ENCODE measurements at regions not wholly inside any gene's neighbourhood (a gene's known extent, or its start where the extent isn't known, plus 50 kb on each side); places are given as distances from the start of the nearest gene placed in this dataset.
"Not testable (repeated sequence)": the region's sequence is repeated elsewhere in the genome, so short reads cannot be mapped to it uniquely, and the experiment has no call there.

DNA sequence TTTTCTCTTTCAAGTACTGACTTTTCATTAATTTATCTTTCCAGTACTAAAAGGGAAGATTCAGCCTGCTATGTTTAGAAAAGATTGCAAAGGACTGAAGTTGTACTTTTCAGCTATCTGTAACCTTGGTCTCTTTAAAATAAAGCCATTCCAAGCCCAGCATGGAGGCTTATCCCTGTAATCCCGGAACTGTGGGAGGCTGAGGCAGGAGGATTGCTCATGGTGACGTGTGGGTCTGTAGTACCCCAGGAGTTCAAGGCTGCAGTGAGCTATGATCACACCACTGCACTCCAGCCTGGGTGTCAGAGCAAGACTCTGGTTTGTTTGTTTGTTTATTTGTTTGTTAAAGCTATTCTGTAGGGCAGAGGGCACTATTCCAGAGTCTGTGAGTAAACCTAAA lies 50.6 kb upstream of the TMEM170B start:
- in situ Hi-C loops (cut with MboI; ENCODE audit: low sequenced_read_pairs): loop anchor here (25.0 kb wide), 1 partner anchor 1000 kb away; no protein-coding TSS in a partner anchor

DNA sequence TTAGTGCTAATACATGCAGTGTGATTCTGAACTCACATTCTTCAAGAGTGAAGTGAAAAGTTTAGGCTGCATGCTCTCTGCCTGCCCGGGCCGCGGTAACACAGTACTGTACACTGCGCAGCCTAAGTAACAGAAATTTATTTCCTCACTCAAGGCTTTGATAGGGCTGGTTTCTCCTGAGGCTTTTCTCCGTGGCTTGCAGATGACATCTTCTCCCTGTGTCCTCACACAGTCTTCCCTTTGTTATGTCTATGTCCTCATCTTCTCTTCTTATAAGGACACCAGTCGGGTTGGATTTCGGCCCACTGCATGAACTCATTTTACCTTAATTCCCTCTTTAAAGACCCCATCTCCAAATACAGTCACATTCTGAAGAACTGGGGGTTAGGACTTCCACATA lies 51.1 kb upstream of the TMEM170B start:
- in situ Hi-C loops (cut with MboI; ENCODE audit: low sequenced_read_pairs): loop anchor here (25.0 kb wide), 1 partner anchor 999 kb away; no protein-coding TSS in a partner anchor

DNA sequence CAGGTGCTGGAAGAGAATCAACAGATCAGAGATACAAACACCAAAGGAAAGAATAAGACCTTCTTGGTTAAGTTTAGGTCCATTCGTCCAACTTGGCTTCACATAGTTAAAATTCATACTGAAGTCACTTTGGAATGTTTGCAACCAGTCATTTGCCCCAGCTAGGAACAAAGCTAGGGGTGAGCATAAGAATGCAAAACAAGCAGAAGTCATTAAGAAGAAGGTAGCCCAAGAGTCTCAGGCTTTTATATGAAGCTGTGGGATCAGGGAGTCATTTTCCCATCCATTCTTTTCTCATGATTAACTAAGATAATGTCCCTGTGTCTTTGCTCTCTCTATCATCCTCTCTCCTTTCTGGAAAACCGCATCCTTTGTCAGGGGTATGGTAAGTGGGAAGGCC lies 51.5 kb upstream of the TMEM170B start:
- in situ Hi-C loops (cut with MboI; ENCODE audit: low sequenced_read_pairs): loop anchor here (25.0 kb wide), 1 partner anchor 999 kb away; no protein-coding TSS in a partner anchor

DNA sequence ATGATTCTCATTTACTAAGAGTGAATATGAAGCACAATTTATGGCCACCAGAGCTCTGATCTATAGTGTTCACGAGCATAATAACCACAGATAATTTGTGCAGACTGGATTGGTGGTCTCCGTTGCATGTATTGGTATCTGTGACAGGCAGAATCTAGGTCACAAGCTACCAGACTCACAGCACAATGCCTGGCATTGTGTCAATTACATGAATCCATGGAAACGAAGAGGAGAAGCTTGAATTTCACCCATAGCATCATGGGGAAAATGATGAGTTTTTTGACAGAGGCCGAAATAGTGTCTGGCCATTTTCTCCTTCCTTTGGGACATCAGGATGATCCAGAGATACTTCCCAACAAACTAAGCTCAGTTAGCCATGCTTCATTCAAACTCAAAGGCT lies 52.3 kb upstream of the TMEM170B start:
- in situ Hi-C loops (cut with MboI; ENCODE audit: low sequenced_read_pairs): loop anchor here (25.0 kb wide), 1 partner anchor 998 kb away; no protein-coding TSS in a partner anchor

- in situ Hi-C loops (cut with MboI; ENCODE audit: low sequenced_read_pairs): loop anchor here (25.0 kb wide), 1 partner anchor 997 kb away; no protein-coding TSS in a partner anchor
These were observed 53.1 kb upstream of the TMEM170B start for GRCh38 chr6:11484441-11484840.

GRCh38 chr6:11482616-11483015 lies 54.9 kb upstream of the TMEM170B start:
- in situ Hi-C loops (cut with MboI; ENCODE audit: low sequenced_read_pairs): loop anchor here (25.0 kb wide), 1 partner anchor 995 kb away; no protein-coding TSS in a partner anchor

DNA sequence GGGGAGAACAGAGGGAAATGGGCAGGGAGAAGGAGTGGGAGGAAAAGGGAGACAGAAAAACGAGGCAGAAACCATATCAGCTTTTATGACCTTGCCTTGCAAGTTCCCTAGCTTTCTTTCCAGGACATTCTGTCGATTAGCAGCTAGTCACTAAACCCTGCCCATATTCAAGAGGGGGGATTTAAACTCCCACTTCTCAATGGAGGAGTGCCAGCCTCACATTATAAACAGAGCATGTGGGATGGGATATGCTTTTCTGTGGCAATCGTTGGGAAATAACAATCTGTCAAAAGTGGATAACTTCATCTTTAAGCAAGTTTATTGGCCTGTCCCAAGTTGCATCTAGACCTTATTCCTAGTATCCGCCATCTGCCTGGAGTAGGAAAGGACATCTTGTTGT lies 57.0 kb upstream of the TMEM170B start:
- in situ Hi-C loops (cut with MboI; ENCODE audit: low sequenced_read_pairs): loop anchor here (25.0 kb wide), 1 partner anchor 993 kb away; no protein-coding TSS in a partner anchor

DNA sequence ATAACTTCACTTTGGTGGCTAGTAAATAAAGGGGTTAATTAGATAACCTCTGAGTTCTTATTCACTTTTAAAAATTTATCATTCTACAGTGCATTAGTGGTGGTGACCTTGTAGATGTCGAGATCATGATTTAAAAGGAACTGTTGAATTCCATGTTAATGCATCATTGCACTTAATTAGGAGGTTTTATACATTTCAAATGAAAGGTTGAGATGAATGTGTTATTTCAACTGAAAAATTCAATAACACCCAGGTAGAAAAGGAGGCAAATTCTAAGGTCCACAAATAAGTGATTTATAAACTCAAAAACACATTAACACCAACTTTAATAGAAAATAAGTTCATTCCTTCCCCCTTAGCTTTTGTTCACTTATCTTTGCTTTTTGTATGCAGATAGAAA lies 58.3 kb upstream of the TMEM170B start:
- in situ Hi-C loops (cut with MboI; ENCODE audit: low sequenced_read_pairs): loop anchor here (25.0 kb wide), 1 partner anchor 992 kb away; no protein-coding TSS in a partner anchor

DNA sequence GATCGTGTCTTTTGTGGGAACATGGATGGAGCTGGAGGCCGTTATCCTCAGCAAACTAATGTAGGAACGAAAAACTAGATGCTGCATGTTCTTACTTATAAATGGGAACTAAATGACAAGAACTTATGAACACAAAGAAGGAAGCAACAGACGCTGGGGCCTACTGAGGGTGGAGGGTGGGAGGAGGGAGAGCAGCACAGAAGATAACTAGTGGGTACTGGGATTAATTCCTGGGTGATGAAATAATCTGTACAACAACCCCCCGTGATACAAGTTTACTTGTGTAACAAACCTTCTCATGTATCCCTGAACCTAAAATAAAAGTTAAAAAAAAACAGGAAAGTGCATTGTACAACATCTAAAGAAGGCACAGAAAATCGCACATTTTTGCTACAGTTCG lies 59.0 kb upstream of the TMEM170B start:
- in situ Hi-C loops (cut with MboI; ENCODE audit: low sequenced_read_pairs): loop anchor here (25.0 kb wide), 1 partner anchor 991 kb away; no protein-coding TSS in a partner anchor

DNA sequence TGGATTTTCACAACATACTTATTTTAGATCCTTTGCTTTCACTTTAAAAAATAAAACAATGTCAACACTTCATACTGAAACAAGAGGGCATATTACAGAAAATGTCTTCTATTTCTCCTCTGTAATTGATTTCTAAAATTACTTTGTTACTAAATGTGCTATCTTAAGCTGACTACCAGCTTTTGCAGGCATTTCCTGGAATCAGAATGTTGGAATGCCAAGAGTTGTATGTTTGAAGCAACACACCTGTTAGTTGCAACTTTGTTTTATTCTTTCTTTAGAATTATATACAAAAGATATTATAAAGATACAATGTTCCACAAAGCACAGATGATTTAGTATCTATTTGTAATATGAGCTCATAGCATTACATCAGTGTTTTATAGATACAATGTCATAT lies 62.5 kb upstream of the TMEM170B start:
- in situ Hi-C loops (cut with MboI; ENCODE audit: low sequenced_read_pairs): loop anchor here (25.0 kb wide), 1 partner anchor 988 kb away; no protein-coding TSS in a partner anchor

GRCh38 chr6:11473008-11473740 lies 64.4 kb upstream of the TMEM170B start:
- in situ Hi-C loops (cut with MboI; ENCODE audit: low sequenced_read_pairs): no loop called here

- in situ Hi-C loops (cut with MboI; ENCODE audit: low sequenced_read_pairs): no loop called here
These were observed 66.3 kb upstream of the TMEM170B start for GRCh38 chr6:11471261-11471660.

DNA sequence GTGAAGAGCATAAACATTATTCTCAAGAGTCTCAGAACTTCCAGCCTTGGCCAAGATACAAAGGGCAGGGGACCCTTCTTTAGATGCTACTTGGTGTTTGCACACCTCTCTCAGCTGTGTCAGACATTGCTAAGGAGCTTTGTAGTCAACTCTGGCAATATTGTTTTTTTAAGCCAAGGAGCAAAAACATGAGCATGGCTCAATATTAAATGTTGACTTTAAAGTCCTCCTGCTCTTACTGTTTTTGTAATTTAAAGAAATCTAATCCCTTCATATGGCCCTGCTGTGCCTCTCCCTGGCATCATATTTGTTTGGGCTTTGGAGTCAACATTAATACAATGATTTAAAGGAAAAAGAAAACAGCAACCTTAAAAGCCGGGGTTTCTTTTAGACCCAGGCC lies 67.9 kb upstream of the TMEM170B start:
- in situ Hi-C loops (cut with MboI; ENCODE audit: low sequenced_read_pairs): no loop called here

DNA sequence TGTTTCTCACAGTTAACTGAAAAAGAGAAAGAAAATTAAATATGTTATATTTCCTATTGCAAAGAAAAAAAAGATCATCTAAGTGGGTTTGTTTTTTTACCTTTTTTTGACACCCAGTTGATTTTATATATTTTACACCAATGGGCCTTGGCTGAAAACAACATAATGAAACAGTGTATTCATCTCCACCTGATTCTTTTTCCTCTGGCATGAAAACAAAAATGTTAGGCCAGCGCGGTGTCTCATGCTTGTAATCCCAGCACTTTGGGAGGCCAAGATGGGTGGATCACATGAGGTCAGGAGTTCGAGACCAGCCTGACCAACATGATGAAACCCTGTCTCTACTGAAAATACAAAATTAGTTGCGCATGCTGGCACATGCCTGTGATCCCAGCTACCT lies 69.3 kb upstream of the TMEM170B start:
- in situ Hi-C loops (cut with MboI; ENCODE audit: low sequenced_read_pairs): not testable (repeated sequence)

DNA sequence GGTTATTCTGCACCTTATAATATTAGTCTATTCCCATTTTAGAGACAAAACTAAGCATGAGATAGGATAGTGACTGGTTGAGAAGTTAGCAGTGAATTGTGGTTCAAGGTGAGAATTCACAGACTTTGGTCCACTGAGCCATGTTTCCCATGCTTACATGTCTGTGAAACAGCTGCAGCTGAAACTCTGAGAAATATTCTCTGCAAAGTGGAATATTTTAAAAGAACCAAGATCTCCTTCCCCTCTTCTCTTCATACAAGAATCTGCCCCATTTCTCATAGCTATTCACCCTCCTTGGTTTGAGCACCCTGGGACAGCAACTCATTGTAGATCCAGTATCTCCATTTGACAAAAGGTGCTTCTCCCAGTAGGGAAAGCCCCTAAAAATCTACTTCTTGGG lies 70.2 kb upstream of the TMEM170B start:
- in situ Hi-C loops (cut with MboI; ENCODE audit: low sequenced_read_pairs): no loop called here

- in situ Hi-C loops (cut with MboI; ENCODE audit: low sequenced_read_pairs): no loop called here
These were observed 74.2 kb upstream of the TMEM170B start for GRCh38 chr6:11463398-11463780.

DNA sequence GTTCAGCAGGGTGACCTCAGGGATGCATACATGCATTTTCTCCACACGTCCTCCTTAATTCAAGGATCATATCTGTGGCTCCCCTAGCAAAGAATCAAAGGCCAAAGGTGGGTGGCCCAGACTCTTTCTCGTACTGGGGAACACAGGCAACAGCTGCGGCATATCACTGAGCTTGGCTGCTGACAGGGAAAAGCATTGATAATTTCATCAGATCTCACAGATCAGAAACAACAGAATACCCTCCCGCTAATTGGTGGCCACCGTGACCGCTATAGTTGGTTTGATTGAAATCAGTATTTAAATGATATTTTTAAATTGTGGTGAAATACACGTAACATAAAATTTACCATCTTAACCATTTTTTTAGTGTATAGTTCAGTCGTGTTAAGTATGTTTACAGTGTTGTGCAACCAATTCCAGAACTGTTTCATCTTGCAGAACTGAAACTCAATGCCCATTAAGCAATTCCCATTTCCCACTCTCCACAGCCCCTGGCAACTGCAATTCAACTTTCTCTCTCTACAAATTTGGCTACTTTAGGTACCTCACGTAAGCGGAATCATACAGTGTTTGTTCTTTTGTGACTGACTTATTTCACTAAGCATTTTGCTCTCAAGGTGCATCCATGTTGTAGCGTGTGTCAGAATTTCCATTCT lies 74.7 kb upstream of the TMEM170B start:
- in situ Hi-C loops (cut with MboI; ENCODE audit: low sequenced_read_pairs): no loop called here

DNA sequence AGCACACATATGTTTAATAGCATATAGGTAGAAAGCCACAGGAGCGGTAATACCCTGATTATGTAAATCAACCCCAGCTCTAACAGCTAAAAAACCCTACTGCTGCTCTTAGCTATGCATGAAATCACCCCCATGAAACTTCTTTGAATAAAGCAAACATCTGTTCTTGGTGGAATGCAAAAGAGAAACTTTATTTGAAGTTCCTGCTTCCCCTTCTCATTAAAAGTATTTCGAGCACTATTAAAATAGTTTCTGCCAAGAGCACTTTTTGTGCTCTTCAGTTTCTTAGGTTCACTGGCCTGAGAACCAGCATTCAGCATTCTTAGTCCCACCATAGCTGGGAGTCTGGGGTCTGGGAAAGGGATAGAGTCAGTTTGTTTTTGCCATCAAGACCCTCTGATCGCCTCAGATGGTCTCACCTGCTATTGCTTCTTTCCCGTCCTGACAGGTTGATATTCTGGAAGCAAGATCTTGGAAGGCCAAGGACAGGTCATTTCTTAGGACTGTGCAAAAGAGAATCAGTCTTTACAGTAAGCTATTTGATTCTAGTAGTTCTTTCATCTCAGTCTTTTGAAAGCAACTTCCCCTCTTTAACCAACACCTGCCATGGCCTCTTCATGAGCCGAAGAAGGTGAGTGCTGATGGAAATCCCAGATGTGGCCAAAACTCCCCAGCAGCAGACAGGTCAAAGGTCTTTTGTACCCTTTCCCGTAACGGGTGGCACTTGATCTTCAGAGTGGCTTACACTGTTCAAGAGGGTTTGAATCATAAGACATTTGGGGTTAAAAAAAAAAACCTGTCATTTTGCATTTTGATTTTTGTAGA lies 76.5 kb upstream of the TMEM170B start:
- in situ Hi-C loops (cut with MboI; ENCODE audit: low sequenced_read_pairs): no loop called here

GRCh38 chr6:11460001-11460668 lies 77.4 kb upstream of the TMEM170B start:
- in situ Hi-C loops (cut with MboI; ENCODE audit: low sequenced_read_pairs): no loop called here

GRCh38 chr6:11459079-11459610 lies 78.4 kb upstream of the TMEM170B start:
- in situ Hi-C loops (cut with MboI; ENCODE audit: low sequenced_read_pairs): no loop called here
